Nephron progenitor cell (in vitro differentiated cells): ENCODE measurements at regions not wholly inside any gene's neighbourhood (a gene's known extent, or its start where the extent isn't known, plus 50 kb on each side); places are given as distances from the start of the nearest gene placed in this dataset.
"Not testable (repeated sequence)": the region's sequence is repeated elsewhere in the genome, so short reads cannot be mapped to it uniquely, and the experiment has no call there.

Source experiments
- DNase-seq: peaks from one replicate; pipeline ENCODE4 v3.0.0; 2021
- H3K27ac Mint-ChIP-seq: 2 replicates; pipeline ENCODE4 v1.8.0; 2021; ENCODE audit warnings: mild to moderate bottlenecking, moderate library complexity, mixed read lengths
- H3K27me3 Mint-ChIP-seq: 2 replicates; pipeline ENCODE4 v1.8.0; 2021; ENCODE audit warnings: mild to moderate bottlenecking, low read depth, mixed read lengths; ENCODE audit not compliant: poor library complexity
- H3K36me3 Mint-ChIP-seq: 2 replicates; pipeline ENCODE4 v1.8.0; 2021; ENCODE audit warnings: low read depth, mixed read lengths
- H3K4me1 Mint-ChIP-seq: 2 replicates; pipeline ENCODE4 v1.8.0; 2021; ENCODE audit warnings: mixed read lengths
- H3K4me3 Mint-ChIP-seq: 2 replicates; pipeline ENCODE4 v1.8.0; 2021; ENCODE audit warnings: mild to moderate bottlenecking, moderate library complexity, mixed read lengths
- H3K9me3 Mint-ChIP-seq: 2 replicates; pipeline ENCODE4 v1.8.0; 2021; ENCODE audit warnings: mild to moderate bottlenecking, moderate library complexity, mixed read lengths
- TF ChIP-seq, protein P1 (sequence below): fragments of 200-600 bp; sonication (generic); IDR thresholded peaks from 2 replicates; pipeline ENCODE4 v1.5.0; 2021; ENCODE audit warnings: antibody characterized with exemption

DNA sequence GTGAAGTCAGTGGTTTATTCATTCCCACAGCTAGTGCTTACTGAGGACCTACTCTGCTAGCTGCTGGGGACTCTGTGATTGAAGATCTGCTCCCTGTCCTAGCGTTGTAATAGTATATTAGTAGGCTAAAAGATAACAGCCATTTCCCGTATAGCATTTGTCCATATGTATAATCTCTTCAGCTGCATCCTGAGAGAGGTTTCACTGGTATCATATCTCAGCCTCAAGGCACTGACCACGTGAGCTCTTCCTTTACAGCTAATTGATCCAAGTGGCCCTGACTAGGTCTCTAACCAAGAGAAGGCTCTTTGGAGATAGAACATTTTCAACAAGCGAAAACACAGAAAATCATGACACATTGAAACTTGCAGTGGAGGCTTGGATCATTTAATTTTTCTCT, 110.2 kb downstream of the APIP start:
- no peaks in the 10 kb centered on the region for H3K27me3 Mint-ChIP-seq
- peaks cover 4% of the 10 kb centered on the region for H3K9me3 Mint-ChIP-seq
- H3K4me3 Mint-ChIP-seq = no peak overlapping the region
- TF ChIP-seq, protein P1, sequence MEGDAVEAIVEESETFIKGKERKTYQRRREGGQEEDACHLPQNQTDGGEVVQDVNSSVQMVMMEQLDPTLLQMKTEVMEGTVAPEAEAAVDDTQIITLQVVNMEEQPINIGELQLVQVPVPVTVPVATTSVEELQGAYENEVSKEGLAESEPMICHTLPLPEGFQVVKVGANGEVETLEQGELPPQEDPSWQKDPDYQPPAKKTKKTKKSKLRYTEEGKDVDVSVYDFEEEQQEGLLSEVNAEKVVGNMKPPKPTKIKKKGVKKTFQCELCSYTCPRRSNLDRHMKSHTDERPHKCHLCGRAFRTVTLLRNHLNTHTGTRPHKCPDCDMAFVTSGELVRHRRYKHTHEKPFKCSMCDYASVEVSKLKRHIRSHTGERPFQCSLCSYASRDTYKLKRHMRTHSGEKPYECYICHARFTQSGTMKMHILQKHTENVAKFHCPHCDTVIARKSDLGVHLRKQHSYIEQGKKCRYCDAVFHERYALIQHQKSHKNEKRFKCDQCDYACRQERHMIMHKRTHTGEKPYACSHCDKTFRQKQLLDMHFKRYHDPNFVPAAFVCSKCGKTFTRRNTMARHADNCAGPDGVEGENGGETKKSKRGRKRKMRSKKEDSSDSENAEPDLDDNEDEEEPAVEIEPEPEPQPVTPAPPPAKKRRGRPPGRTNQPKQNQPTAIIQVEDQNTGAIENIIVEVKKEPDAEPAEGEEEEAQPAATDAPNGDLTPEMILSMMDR = no peak
- H3K4me1 Mint-ChIP-seq = no peaks in the 10 kb centered on the region
- H3K27ac Mint-ChIP-seq = no peak overlapping the region
- H3K36me3 Mint-ChIP-seq = peaks cover 30% of the 10 kb centered on the region
- no peak for DNase-seq

DNA sequence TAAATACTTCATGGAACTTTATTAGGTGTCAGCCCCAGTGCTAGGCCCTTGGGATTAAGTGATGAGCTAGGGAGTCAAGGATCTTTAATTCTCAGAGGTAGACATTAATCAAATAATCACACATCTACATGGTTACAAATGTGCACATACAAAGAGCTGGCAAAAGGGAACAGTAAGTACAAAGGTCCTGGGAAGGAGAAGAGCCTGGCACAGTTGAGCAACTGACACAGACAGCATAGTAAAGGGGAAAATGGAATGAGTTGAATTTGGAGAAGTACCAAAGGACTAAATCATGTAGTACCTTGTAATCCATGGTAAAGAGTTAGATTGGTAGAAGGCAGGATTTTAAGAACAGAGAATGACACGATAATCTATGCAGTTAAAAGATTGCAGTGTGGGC, 116.3 kb downstream of the APIP start:
- Mint-ChIP-seq H3K4me1 (no peaks in the 10 kb centered on the region), H3K4me3 (no peak overlapping the region), H3K36me3 (peaks cover 46% of the 10 kb centered on the region), H3K9me3 (peaks cover 12% of the 10 kb centered on the region), H3K27me3 (no peaks in the 10 kb centered on the region), H3K27ac (no peak overlapping the region)
- TF ChIP-seq, protein P1 = no peak
- DNase-seq = no peak

DNA sequence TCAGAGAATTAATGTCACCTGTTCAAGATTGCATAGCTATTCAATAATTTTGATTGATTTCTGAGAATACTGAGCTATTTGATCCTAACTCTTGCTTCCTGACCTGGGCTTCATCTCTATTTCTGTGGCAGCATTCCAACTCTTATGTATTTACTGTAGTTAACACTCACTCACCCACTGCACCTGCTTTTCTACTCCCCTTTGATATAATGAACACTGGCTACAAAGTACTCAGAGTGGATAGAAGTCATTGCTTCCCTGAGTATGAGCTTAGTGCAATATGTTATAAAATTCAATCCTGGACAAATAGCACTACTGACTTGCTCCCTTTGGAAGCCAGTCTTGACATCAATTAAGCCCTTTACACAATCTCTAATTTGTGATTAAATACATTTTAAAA, 117.2 kb downstream of the APIP start:
- TF ChIP-seq, protein P1 = no peak
- H3K27ac Mint-ChIP-seq = no peak overlapping the region
- no peak overlapping the region for H3K4me3 Mint-ChIP-seq
- H3K9me3 Mint-ChIP-seq = peaks cover 12% of the 10 kb centered on the region
- no peaks in the 10 kb centered on the region for H3K4me1 Mint-ChIP-seq
- no peak for DNase-seq
- peaks cover 55% of the 10 kb centered on the region for H3K36me3 Mint-ChIP-seq
- H3K27me3 Mint-ChIP-seq = no peaks in the 10 kb centered on the region

DNA sequence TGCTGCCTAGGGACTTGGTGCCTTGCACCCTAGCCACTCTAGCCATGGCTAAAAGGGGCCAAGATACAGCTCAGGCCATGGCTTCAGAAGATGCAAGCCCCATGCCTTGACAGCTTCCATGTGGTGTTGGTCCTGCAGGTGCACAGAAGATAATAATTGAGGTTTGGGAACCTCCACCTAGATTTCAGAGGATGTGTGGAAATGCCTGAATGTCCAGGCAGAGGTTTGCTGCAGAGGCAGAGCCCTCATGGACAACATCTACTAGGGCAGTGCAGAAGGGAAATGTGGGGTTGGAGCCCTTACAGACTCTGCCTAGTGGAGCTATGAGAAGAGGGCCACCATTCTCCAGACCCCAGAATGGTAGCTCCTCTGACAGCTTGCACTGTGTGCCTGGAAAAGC, 118.7 kb downstream of the APIP start:
- H3K27me3 Mint-ChIP-seq, H3K27ac Mint-ChIP-seq, DNase-seq, H3K4me1 Mint-ChIP-seq, H3K4me3 Mint-ChIP-seq: not testable (repeated sequence)
- Mint-ChIP-seq H3K9me3 (peaks cover 12% of the 10 kb centered on the region), H3K36me3 (peaks cover 68% of the 10 kb centered on the region)

DNA sequence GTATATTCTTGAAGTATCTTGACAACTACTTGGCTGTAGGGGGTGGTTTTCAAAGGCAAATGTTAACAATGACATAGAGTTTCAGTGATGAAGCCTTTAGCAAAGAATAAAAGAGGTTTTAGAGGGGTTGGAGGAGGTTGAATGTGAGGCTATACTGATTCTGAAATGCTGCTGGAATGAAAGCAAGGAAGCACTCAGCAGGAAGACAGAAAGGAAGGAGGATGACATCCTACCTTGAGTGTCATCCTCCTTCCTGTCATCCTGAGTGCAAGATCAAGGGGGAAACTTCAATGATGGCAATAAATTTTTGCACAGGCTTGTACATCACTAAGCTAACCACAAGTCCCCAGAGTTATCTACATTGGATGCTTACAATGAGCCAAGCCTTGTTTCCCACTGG, 120.5 kb downstream of the APIP start:
- H3K4me1 Mint-ChIP-seq = peaks cover 7% of the 10 kb centered on the region
- peaks cover 80% of the 10 kb centered on the region for H3K36me3 Mint-ChIP-seq
- no peak for DNase-seq
- H3K9me3 Mint-ChIP-seq = peaks cover 20% of the 10 kb centered on the region
- H3K4me3 Mint-ChIP-seq = no peak overlapping the region
- TF ChIP-seq, protein P1 = no peak
- H3K27me3 Mint-ChIP-seq = no peaks in the 10 kb centered on the region
- no peak overlapping the region for H3K27ac Mint-ChIP-seq

DNA sequence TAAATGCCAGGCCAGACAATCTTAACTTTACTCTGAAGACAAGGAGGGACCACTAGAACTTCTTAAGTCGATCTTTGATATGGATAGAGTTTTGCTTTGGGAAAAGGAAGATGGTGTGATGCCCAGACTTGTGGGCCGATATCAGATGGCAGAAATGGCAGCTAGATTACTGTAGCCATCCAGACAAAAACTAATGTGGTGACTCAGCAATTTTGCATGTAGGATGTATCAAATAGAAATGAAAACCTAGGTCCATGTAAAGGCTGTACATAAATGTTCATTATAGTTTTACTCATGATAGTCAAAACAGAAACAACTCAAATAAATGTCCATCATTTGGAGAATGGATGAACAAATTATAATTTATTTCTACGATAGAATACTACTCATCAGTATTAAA, 121.5 kb downstream of the APIP start:
- DNase-seq = no peak
- no peaks in the 10 kb centered on the region for H3K27me3 Mint-ChIP-seq
- no peak overlapping the region for H3K4me3 Mint-ChIP-seq
- H3K4me1 Mint-ChIP-seq = peaks cover 7% of the 10 kb centered on the region
- H3K27ac Mint-ChIP-seq = no peak overlapping the region
- peaks cover 29% of the 10 kb centered on the region for H3K9me3 Mint-ChIP-seq
- TF ChIP-seq, protein P1 = no peak
- H3K36me3 Mint-ChIP-seq = peaks cover 86% of the 10 kb centered on the region

DNA sequence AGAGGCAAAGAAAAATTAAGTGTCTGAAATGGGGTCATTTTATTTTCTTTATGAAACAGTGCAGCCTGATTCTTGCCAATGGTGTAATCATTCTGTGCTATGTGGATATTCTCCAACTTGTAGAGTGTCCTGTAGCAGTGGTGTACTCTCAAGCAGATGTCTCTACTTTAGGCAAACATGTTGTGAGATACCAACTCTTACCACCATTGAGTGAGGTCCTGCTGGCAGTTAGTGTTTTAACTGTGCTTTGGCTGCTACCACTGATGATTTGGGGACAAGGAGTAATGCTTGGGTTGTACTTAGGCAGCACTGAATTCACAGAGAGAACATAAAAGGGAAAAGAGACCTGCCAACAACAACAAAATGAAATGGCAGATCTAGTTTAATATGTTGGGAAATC, 122.5 kb downstream of the APIP start:
- Mint-ChIP-seq H3K4me1 (peaks cover 7% of the 10 kb centered on the region), H3K36me3 (peaks cover 89% of the 10 kb centered on the region), H3K27ac (no peak overlapping the region), H3K27me3 (no peaks in the 10 kb centered on the region), H3K4me3 (no peak overlapping the region), H3K9me3 (peaks cover 39% of the 10 kb centered on the region)
- TF ChIP-seq, protein P1 = no peak
- no peak for DNase-seq
